CD14-positive monocyte (primary cell): ENCODE measurements at regions not wholly inside any gene's neighbourhood (a gene's known extent, or its start where the extent isn't known, plus 50 kb on each side); places are given as distances from the start of the nearest gene placed in this dataset.

Source experiments
- DNase-seq, 3 donors: peaks; one replicate each; pipeline ENCODE4 v3.0.0-alpha.2; 2011 to 2022
- H2AFZ ChIP-seq: 2 replicates; pipeline ENCODE4 v1.6.0; 2012; ENCODE audit warnings: mild to moderate bottlenecking, low read depth, low read length, inconsistent platforms; ENCODE audit not compliant: insufficient read depth, poor library complexity, severe bottlenecking
- H3K27ac ChIP-seq, 2 donors: 1 replicate in 1 of 2; 2 replicates in 1 of 2; pipeline ENCODE4 v1.5.1; 2012 to 2013; ENCODE audit warnings: low read length in 2 of 2, control low read depth in 1 of 2, inconsistent platforms in 1 of 2, low read depth in 1 of 2, mild to moderate bottlenecking in 1 of 2
- H3K27me3 ChIP-seq, 2 donors: one replicate each; pipeline versions ENCODE4 v1.6.0 to v1.6.1; 2011 to 2013; ENCODE audit warnings: low read length in 2 of 2; ENCODE audit not compliant: control insufficient read depth in 2 of 2, insufficient read depth in 2 of 2
- H3K36me3 ChIP-seq, 2 donors: replicated peaks in 1 of 2; 1 replicate in 1 of 2; 2 replicates in 1 of 2; pipeline versions ENCODE4 v1.5.1 to v1.6.1; 2012 to 2013; ENCODE audit warnings: low read length in 2 of 2, control low read depth in 1 of 2, inconsistent platforms in 1 of 2, mild to moderate bottlenecking in 1 of 2; ENCODE audit not compliant: insufficient read depth in 2 of 2, control insufficient read depth in 1 of 2
- H3K4me1 ChIP-seq, 2 donors: 1 replicate in 1 of 2; 2 replicates in 1 of 2; pipeline versions ENCODE4 v1.5.1 to v1.6.1; 2012 to 2013; ENCODE audit warnings: low read length in 2 of 2, control low read depth in 1 of 2, inconsistent platforms in 1 of 2, mild to moderate bottlenecking in 1 of 2, moderate library complexity in 1 of 2; ENCODE audit not compliant: insufficient read depth in 2 of 2, control insufficient read depth in 1 of 2
- H3K4me2 ChIP-seq: replicated peaks from 2 replicates; pipeline ENCODE3; 2012; ENCODE audit warnings: low read length, moderate library complexity, mild to moderate bottlenecking; ENCODE audit not compliant: poor library complexity, severe bottlenecking; ENCODE audit errors: extremely low read depth
- H3K4me3 ChIP-seq, 3 experiments: fragments of 200-600 bp in 1 of 3; sonication (generic) in 1 of 3; replicated peaks in 1 of 3; 1 replicate in 2 of 3; 2 replicates in 1 of 3; pipeline ENCODE4 v1.5.1; 2011 to 2013; ENCODE audit warnings: low read length in 3 of 3, mild to moderate bottlenecking in 3 of 3, control low read depth in 2 of 3, low read depth in 2 of 3, inconsistent platforms in 1 of 3, moderate library complexity in 1 of 3
- H3K79me2 ChIP-seq: 2 replicates; pipeline ENCODE4 v1.6.0; 2012; ENCODE audit warnings: mild to moderate bottlenecking, control low read depth, inconsistent platforms, low read length, moderate library complexity; ENCODE audit not compliant: insufficient read depth
- H3K9ac ChIP-seq: 2 replicates; pipeline ENCODE4 v1.6.0; 2017; ENCODE audit warnings: low read length, mild to moderate bottlenecking; ENCODE audit not compliant: insufficient read depth, poor library complexity, severe bottlenecking
- H3K9me3 ChIP-seq, 2 donors: replicated peaks in 1 of 2; 1 replicate in 1 of 2; 2 replicates in 1 of 2; pipeline versions ENCODE4 v1.5.1 to v1.6.1; 2012 to 2013; ENCODE audit warnings: low read length in 2 of 2, control low read depth in 1 of 2; ENCODE audit not compliant: control insufficient read depth in 1 of 2, insufficient read depth in 1 of 2
- H4K20me1 ChIP-seq: 2 replicates; pipeline ENCODE4 v1.6.0; 2012; ENCODE audit warnings: mild to moderate bottlenecking, low read length, control low read depth, moderate library complexity; ENCODE audit not compliant: insufficient read depth
- H3K27ac Mint-ChIP-seq, 7 donors: one replicate each; pipeline ENCODE4 v1.8.0; 2020; ENCODE audit warnings: mild to moderate bottlenecking in 7 of 7, mixed read lengths in 7 of 7, moderate library complexity in 6 of 7, inconsistent platforms in 2 of 7
- H3K27me3 Mint-ChIP-seq, 3 donors: one replicate each; pipeline ENCODE4 v1.8.0; 2021 to 2022; ENCODE audit warnings: low read depth in 3 of 3, mild to moderate bottlenecking in 3 of 3, mixed read lengths in 3 of 3, moderate library complexity in 3 of 3, inconsistent platforms in 1 of 3
- H3K36me3 Mint-ChIP-seq, 2 donors: one replicate each; pipeline ENCODE4 v1.8.0; 2020; ENCODE audit warnings: mixed read lengths in 2 of 2, inconsistent platforms in 1 of 2, mild to moderate bottlenecking in 1 of 2
- H3K4me1 Mint-ChIP-seq: one replicate; pipeline ENCODE4 v1.8.0; 2020; ENCODE audit warnings: mild to moderate bottlenecking, mixed read lengths
- H3K4me3 Mint-ChIP-seq, 2 donors: one replicate each; pipeline ENCODE4 v1.8.0; 2020; ENCODE audit warnings: mild to moderate bottlenecking in 2 of 2, mixed read lengths in 2 of 2, moderate library complexity in 1 of 2
- H3K9me3 Mint-ChIP-seq, 7 donors: one replicate each; pipeline ENCODE4 v1.8.0; 2020 to 2022; ENCODE audit warnings: mixed read lengths in 7 of 7, mild to moderate bottlenecking in 6 of 7, moderate library complexity in 6 of 7, inconsistent platforms in 2 of 7
- CTCF ChIP-seq: fragments of 200-600 bp; IDR thresholded peaks from one replicate; pipeline ENCODE4 v1.8.0; 2022; ENCODE audit warnings: antibody characterized with exemption, mild to moderate bottlenecking
- WGBS: methylation state at CpG from one replicate; pipeline ENCODE4 v1.1.5; 2013; ENCODE audit warnings: missing lambda C conversion rate; ENCODE audit not compliant: insufficient coverage; 5-methylcytosine and 5-hydroxymethylcytosine counted together
- intact Hi-C, 2 donors: fragments of 100-400 bp; cut with micrococcal nuclease; formaldehyde crosslinking; loops; one replicate each; pipeline versions ENCODE4 v1.15.0 to v1.15.1; 2023

- peaks cover 0 to 7% (median 3%) of the 10 kb centered on the region in 7 donors for H3K9me3 Mint-ChIP-seq
- no peak overlapping the region for H2AFZ ChIP-seq
- H3K9ac ChIP-seq, result no peak overlapping the region
- no peaks in the 10 kb centered on the region for H4K20me1 ChIP-seq
- no peaks in the 10 kb centered on the region for H3K36me3 ChIP-seq
- H3K4me1 Mint-ChIP-seq, result no peaks in the 10 kb centered on the region
- no peak for TF ChIP-seq CTCF
- DNase-seq, result no peak
- peaks cover 0 to 8% of the 10 kb centered on the region in 2 donors for H3K9me3 ChIP-seq
- no peak overlapping the region for H3K4me3 Mint-ChIP-seq
- H3K4me3 ChIP-seq, result no peak overlapping the region
- no peaks in the 10 kb centered on the region for H3K27me3 ChIP-seq
- H3K27ac Mint-ChIP-seq, result no peak overlapping the region
- no CpG with 5 or more reads among the region's 6 CpGs for WGBS
- H3K4me2 ChIP-seq, result no peak overlapping the region
- H3K36me3 Mint-ChIP-seq, result no peaks in the 10 kb centered on the region
- peaks cover 0 to 4% (median 0%) of the 10 kb centered on the region in 3 donors for H3K27me3 Mint-ChIP-seq
- no peaks in the 10 kb centered on the region for H3K79me2 ChIP-seq
- intact Hi-C loops, result no loop called here
- no peak overlapping the region for H3K27ac ChIP-seq
- H3K4me1 ChIP-seq, result no peaks in the 10 kb centered on the region
These were observed 161.5 kb upstream of the FAM13C start for GRCh38 chr10:59523851-59524250.

GRCh38 chr10:59517996-59518395, 155.6 kb upstream of the FAM13C start:
- H3K36me3 ChIP-seq, result no peaks in the 10 kb centered on the region
- Mint-ChIP-seq H3K27me3 (peaks cover 0 to 3% (median 0%) of the 10 kb centered on the region in 3 donors), H3K4me1 (no peaks in the 10 kb centered on the region), H3K4me3 (no peak overlapping the region), H3K36me3 (no peaks in the 10 kb centered on the region), H3K9me3 (peaks cover 0 to 4% (median 0%) of the 10 kb centered on the region in 7 donors), H3K27ac (no peak overlapping the region)
- DNase-seq, result no peak
- H2AFZ ChIP-seq, result no peak overlapping the region
- H3K9ac ChIP-seq, result no peak overlapping the region
- H3K4me1 ChIP-seq, result no peaks in the 10 kb centered on the region
- no peaks in the 10 kb centered on the region for H3K9me3 ChIP-seq
- TF ChIP-seq CTCF, result no peak
- no peak overlapping the region for H3K4me3 ChIP-seq
- no peak overlapping the region for H3K27ac ChIP-seq
- no CpG with 5 or more reads among the region's 3 CpGs for WGBS
- H3K4me2 ChIP-seq, result no peak overlapping the region
- intact Hi-C loops, result no loop called here
- H3K79me2 ChIP-seq, result no peaks in the 10 kb centered on the region
- H3K27me3 ChIP-seq, result no peaks in the 10 kb centered on the region
- H4K20me1 ChIP-seq, result no peaks in the 10 kb centered on the region
